K562 (cell line): ENCODE measurements at regions not wholly inside any gene's neighbourhood (a gene's known extent, or its start where the extent isn't known, plus 50 kb on each side); places are given as distances from the start of the nearest gene placed in this dataset.

Experiments
- JUN ChIP-seq, 2 experiments: sonication (generic) in 1 of 2; formaldehyde crosslinking in 1 of 2; IDR thresholded peaks; 2 replicates each; pipeline versions ENCODE4 v1.6.1 to v1.8.0; 2012 to 2022; ENCODE audit warnings: borderline replicate concordance in 2 of 2, mild to moderate bottlenecking in 2 of 2, improper control_type of control experiment in 1 of 2, low read depth in 1 of 2, low read length in 1 of 2, missing genetic modification reagents in 1 of 2
- KDM4B ChIP-seq, 2 experiments: fragments of 450-650 bp in 1 of 2; sonication (generic) in 1 of 2; IDR thresholded peaks; 2 replicates each; pipeline ENCODE4 v1.6.1; 2016 to 2017; ENCODE audit warnings: borderline replicate concordance in 2 of 2, antibody characterized with exemption in 1 of 2, low read depth in 1 of 2, mild to moderate bottlenecking in 1 of 2
- MTA1 ChIP-seq: fragments of 450-650 bp; IDR thresholded peaks from 2 replicates; pipeline ENCODE4 v1.6.1; 2017; ENCODE audit warnings: borderline replicate concordance
- MTA3 ChIP-seq: fragments of 450-650 bp; formaldehyde crosslinking; IDR thresholded peaks from 2 replicates; pipeline ENCODE4 v1.6.1; 2017; ENCODE audit warnings: mild to moderate bottlenecking, borderline replicate concordance
- NFE2L1 ChIP-seq: fragments of 450-650 bp; IDR thresholded peaks from 2 replicates; pipeline ENCODE4 v1.6.1; 2016; ENCODE audit warnings: missing genetic modification characterization, low read depth, mild to moderate bottlenecking, missing compliant biosample characterization, moderate library complexity, borderline replicate concordance
- TF ChIP-seq, protein P1 (sequence below), 3 experiments: IDR thresholded peaks in 2 of 3; conservative IDR thresholded peaks in 1 of 3; 2 replicates each; pipeline ENCODE4 v1.5.1; 2011 to 2012; ENCODE audit warnings: low read length in 3 of 3, mild to moderate bottlenecking in 3 of 3, control low read depth in 2 of 3, improper control_type of control experiment in 1 of 3, inconsistent platforms in 1 of 3, low read depth in 1 of 3, mixed read lengths in 1 of 3, moderate library complexity in 1 of 3; ENCODE audit not compliant: insufficient read depth in 2 of 3
- TF ChIP-seq, protein P2 (sequence below): fragments of 450-650 bp; IDR thresholded peaks from 2 replicates; pipeline ENCODE4 v1.6.1; 2017; ENCODE audit warnings: mild to moderate bottlenecking, moderate library complexity

DNA sequence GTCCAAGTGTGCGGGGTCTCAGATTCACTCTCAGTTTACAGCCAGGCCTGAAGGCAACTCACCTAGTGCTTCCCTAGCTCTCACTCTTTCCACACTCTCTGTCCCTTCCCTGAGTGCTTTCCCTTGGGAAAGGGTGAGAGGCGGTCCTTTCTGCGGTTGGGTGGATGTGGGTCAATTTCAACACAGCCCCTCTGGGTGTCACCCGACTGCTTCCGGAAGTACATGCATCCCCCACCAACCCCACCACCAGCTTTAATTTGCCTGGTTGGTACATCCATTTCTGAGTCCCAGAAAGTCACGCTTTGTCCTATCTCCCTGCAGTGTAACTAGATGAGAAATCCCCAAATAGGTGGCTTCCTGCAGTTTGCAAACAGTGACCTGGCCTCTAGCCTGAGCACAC, 307.3 kb upstream of the MEIS1 start:
- TF ChIP-seq MTA3 (no peak), NFE2L1 (tag) (no peak), JUN (IDR thresholded peaks at IDR 0.05; ENCODE audit: borderline replicate concordance, low read depth, low read length) (no peak), JUN (CRISPR knock-in tag; IDR thresholded peaks at IDR 0.05; ENCODE audit: borderline replicate concordance) (no peak), KDM4B (IDR thresholded peaks at IDR 0.05; ENCODE audit: borderline replicate concordance in 2 of 2, low read depth in 1 of 2) (no peak), MTA1 (no peak)
- TF ChIP-seq, protein P1, sequence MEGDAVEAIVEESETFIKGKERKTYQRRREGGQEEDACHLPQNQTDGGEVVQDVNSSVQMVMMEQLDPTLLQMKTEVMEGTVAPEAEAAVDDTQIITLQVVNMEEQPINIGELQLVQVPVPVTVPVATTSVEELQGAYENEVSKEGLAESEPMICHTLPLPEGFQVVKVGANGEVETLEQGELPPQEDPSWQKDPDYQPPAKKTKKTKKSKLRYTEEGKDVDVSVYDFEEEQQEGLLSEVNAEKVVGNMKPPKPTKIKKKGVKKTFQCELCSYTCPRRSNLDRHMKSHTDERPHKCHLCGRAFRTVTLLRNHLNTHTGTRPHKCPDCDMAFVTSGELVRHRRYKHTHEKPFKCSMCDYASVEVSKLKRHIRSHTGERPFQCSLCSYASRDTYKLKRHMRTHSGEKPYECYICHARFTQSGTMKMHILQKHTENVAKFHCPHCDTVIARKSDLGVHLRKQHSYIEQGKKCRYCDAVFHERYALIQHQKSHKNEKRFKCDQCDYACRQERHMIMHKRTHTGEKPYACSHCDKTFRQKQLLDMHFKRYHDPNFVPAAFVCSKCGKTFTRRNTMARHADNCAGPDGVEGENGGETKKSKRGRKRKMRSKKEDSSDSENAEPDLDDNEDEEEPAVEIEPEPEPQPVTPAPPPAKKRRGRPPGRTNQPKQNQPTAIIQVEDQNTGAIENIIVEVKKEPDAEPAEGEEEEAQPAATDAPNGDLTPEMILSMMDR (IDR thresholded peaks at IDR 0.05 in 2 of 3, conservative IDR thresholded peaks at IDR 0.05 in 1 of 3; ENCODE audit: insufficient read depth in 2 of 3, low read depth in 1 of 3, low read length in 3 of 3) = no peak
- TF ChIP-seq, protein P2, sequence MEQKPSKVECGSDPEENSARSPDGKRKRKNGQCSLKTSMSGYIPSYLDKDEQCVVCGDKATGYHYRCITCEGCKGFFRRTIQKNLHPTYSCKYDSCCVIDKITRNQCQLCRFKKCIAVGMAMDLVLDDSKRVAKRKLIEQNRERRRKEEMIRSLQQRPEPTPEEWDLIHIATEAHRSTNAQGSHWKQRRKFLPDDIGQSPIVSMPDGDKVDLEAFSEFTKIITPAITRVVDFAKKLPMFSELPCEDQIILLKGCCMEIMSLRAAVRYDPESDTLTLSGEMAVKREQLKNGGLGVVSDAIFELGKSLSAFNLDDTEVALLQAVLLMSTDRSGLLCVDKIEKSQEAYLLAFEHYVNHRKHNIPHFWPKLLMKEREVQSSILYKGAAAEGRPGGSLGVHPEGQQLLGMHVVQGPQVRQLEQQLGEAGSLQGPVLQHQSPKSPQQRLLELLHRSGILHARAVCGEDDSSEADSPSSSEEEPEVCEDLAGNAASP = no peak
